IPS-20b (cell line): ENCODE measurements at regions not wholly inside any gene's neighbourhood (a gene's known extent, or its start where the extent isn't known, plus 50 kb on each side); places are given as distances from the start of the nearest gene placed in this dataset.

Source experiments
- H3K27ac ChIP-seq: one replicate; pipeline ENCODE4 v1.5.1; 2013; ENCODE audit warnings: low read length
- H3K27me3 ChIP-seq: 2 replicates; pipeline ENCODE4 v1.6.1; 2013; ENCODE audit warnings: mild to moderate bottlenecking, low read length, inconsistent platforms; ENCODE audit not compliant: insufficient read depth
- H3K36me3 ChIP-seq: 2 replicates; pipeline ENCODE4 v1.6.1; 2013; ENCODE audit warnings: low read depth, mild to moderate bottlenecking, inconsistent platforms, low read length, moderate library complexity; ENCODE audit not compliant: insufficient read depth
- H3K4me1 ChIP-seq: 2 replicates; pipeline ENCODE4 v1.6.1; 2013; ENCODE audit warnings: mild to moderate bottlenecking, control low read depth, inconsistent platforms, low read length, moderate library complexity; ENCODE audit not compliant: insufficient read depth
- H3K4me3 ChIP-seq: 2 replicates; pipeline ENCODE4 v1.5.1; 2013; ENCODE audit warnings: mild to moderate bottlenecking, low read length, inconsistent platforms
- H3K9ac ChIP-seq: 2 replicates; pipeline ENCODE4 v1.6.1; 2013; ENCODE audit warnings: low read depth, mild to moderate bottlenecking, inconsistent platforms, low read length, moderate library complexity
- H3K9me3 ChIP-seq: 2 replicates; pipeline ENCODE4 v1.6.1; 2013; ENCODE audit warnings: mild to moderate bottlenecking, low read depth, low read length, inconsistent platforms; ENCODE audit not compliant: insufficient read depth

GRCh38 chr5:174294891-174295620, 249.6 kb downstream of the NSG2 start:
- H3K9ac ChIP-seq, result no peak overlapping the region
- H3K9me3 ChIP-seq, result no peaks in the 10 kb centered on the region
- H3K27ac ChIP-seq, result no peak overlapping the region
- H3K4me1 ChIP-seq, result no peaks in the 10 kb centered on the region
- H3K4me3 ChIP-seq, result no peak overlapping the region
- 0 out of 2 replicates have a peak, but pooled peaks cover 3% of the 10 kb centered on the region for H3K27me3 ChIP-seq
- H3K36me3 ChIP-seq, result no peaks in the 10 kb centered on the region

GRCh38 chr5:174295702-174296436, 250.4 kb downstream of the NSG2 start:
- peaks cover 6% of the 10 kb centered on the region; the same call in 1 of the 2 replicates for H3K4me1 ChIP-seq
- H3K27ac ChIP-seq, result no peak overlapping the region

GRCh38 chr5:174300118-174300940, 254.8 kb downstream of the NSG2 start:
- Histone ChIP-seq H3K9ac (no peak overlapping the region), H3K4me3 (no peak overlapping the region), H3K27me3 (0 out of 2 replicates have a peak, but pooled peaks cover 8% of the 10 kb centered on the region), H3K4me1 (peaks cover 15% of the 10 kb centered on the region; the same call in 1 of the 2 replicates), H3K27ac (no peak overlapping the region), H3K36me3 (no peaks in the 10 kb centered on the region), H3K9me3 (no peaks in the 10 kb centered on the region)

More at GRCh38 chr5:174295702-174296436, 250.4 kb downstream of the NSG2 start:
- H3K9me3 ChIP-seq, result no peaks in the 10 kb centered on the region
- H3K4me3 ChIP-seq, result no peak overlapping the region
- 0 out of 2 replicates have a peak, but pooled peaks cover 8% of the 10 kb centered on the region for H3K27me3 ChIP-seq
- H3K9ac ChIP-seq, result no peak overlapping the region
- no peaks in the 10 kb centered on the region for H3K36me3 ChIP-seq

- Histone ChIP-seq H3K9ac (no peak overlapping the region), H3K36me3 (no peaks in the 10 kb centered on the region), H3K4me3 (peak overlapping the region; percentile 0; the same call in 1 of the 2 replicates), H3K9me3 (no peaks in the 10 kb centered on the region), H3K27ac (peak overlapping the region; percentile 25), H3K27me3 (0 out of 2 replicates have a peak, but pooled peaks cover 8% of the 10 kb centered on the region), H3K4me1 (peaks cover 15% of the 10 kb centered on the region; the same call in 1 of the 2 replicates)
Observed at GRCh38 chr5:174300941-174301761, 255.6 kb downstream of the NSG2 start.

GRCh38 chr5:174301848-174302625, 256.5 kb downstream of the NSG2 start:
- no peak overlapping the region for H3K27ac ChIP-seq

GRCh38 chr5:174303035-174303434, 257.5 kb downstream of the NSG2 start:
- 0 out of 2 replicates have a peak, but pooled peaks cover 8% of the 10 kb centered on the region for H3K27me3 ChIP-seq

More at GRCh38 chr5:174301848-174302625, 256.5 kb downstream of the NSG2 start:
- no peak overlapping the region for H3K4me3 ChIP-seq
- H3K36me3 ChIP-seq, result no peaks in the 10 kb centered on the region
- 0 out of 2 replicates have a peak, but pooled peaks cover 8% of the 10 kb centered on the region for H3K27me3 ChIP-seq
- no peaks in the 10 kb centered on the region for H3K9me3 ChIP-seq
- no peak overlapping the region for H3K9ac ChIP-seq
- H3K4me1 ChIP-seq, result peaks cover 15% of the 10 kb centered on the region; the same call in 1 of the 2 replicates

GRCh38 chr5:174303437-174304045, 258.0 kb downstream of the NSG2 start:
- Histone ChIP-seq H3K4me1 (peaks cover 15% of the 10 kb centered on the region; the same call in 1 of the 2 replicates), H3K27me3 (0 out of 2 replicates have a peak, but pooled peaks cover 8% of the 10 kb centered on the region), H3K9ac (no peak overlapping the region), H3K27ac (no peak overlapping the region), H3K4me3 (no peak overlapping the region), H3K9me3 (no peaks in the 10 kb centered on the region), H3K36me3 (no peaks in the 10 kb centered on the region)

More at GRCh38 chr5:174303035-174303434, 257.5 kb downstream of the NSG2 start:
- Histone ChIP-seq H3K36me3 (no peaks in the 10 kb centered on the region), H3K9me3 (no peaks in the 10 kb centered on the region), H3K4me1 (peaks cover 15% of the 10 kb centered on the region; the same call in 1 of the 2 replicates), H3K9ac (no peak overlapping the region), H3K27ac (no peak overlapping the region), H3K4me3 (no peak overlapping the region)

GRCh38 chr5:174305241-174305681, 259.8 kb downstream of the NSG2 start:
- no peaks in the 10 kb centered on the region for H3K36me3 ChIP-seq
- no peak overlapping the region for H3K9ac ChIP-seq
- H3K27me3 ChIP-seq, result 0 out of 2 replicates have a peak, but pooled peaks cover 3% of the 10 kb centered on the region
- no peaks in the 10 kb centered on the region for H3K9me3 ChIP-seq
- H3K4me1 ChIP-seq, result peaks cover 15% of the 10 kb centered on the region; the same call in 1 of the 2 replicates
- H3K27ac ChIP-seq, result no peak overlapping the region
- no peak overlapping the region for H3K4me3 ChIP-seq

GRCh38 chr5:174306345-174307030, 261.0 kb downstream of the NSG2 start:
- peaks cover 6% of the 10 kb centered on the region; the same call in 1 of the 2 replicates for H3K4me1 ChIP-seq
- H3K9me3 ChIP-seq, result no peaks in the 10 kb centered on the region
- no peak overlapping the region for H3K4me3 ChIP-seq
- H3K36me3 ChIP-seq, result no peaks in the 10 kb centered on the region
- H3K27ac ChIP-seq, result no peak overlapping the region
- H3K9ac ChIP-seq, result no peak overlapping the region
- H3K27me3 ChIP-seq, result peaks cover 13% of the 10 kb centered on the region
